SJCRH30 (cell line): ENCODE measurements at regions not wholly inside any gene's neighbourhood (a gene's known extent, or its start where the extent isn't known, plus 50 kb on each side); places are given as distances from the start of the nearest gene placed in this dataset.
"Not testable (repeated sequence)": the region's sequence is repeated elsewhere in the genome, so short reads cannot be mapped to it uniquely, and the experiment has no call there.

Source experiments
- DNase-seq, 2 experiments: peaks; one replicate each; pipeline ENCODE4 v3.0.0-alpha.2; 2015 to 2020
- H3K27ac ChIP-seq: fragments of 250-450 bp; sonication (Bioruptor Pico); 2 replicates; pipeline ENCODE4 v1.5.1; 2020; ENCODE audit warnings: mild to moderate bottlenecking, moderate library complexity
- H3K27me3 ChIP-seq: fragments of 250-450 bp; sonication (Bioruptor Pico); 2 replicates; pipeline ENCODE4 v1.5.1; 2020; ENCODE audit warnings: mild to moderate bottlenecking, moderate library complexity
- H3K36me3 ChIP-seq: fragments of 250-450 bp; sonication (Bioruptor Pico); 2 replicates; pipeline ENCODE4 v1.5.1; 2020; ENCODE audit warnings: mild to moderate bottlenecking, moderate library complexity
- H3K4me1 ChIP-seq: fragments of 250-450 bp; sonication (Bioruptor Pico); 2 replicates; pipeline ENCODE4 v1.5.1; 2020; ENCODE audit warnings: mild to moderate bottlenecking, moderate library complexity
- H3K4me3 ChIP-seq: fragments of 250-450 bp; sonication (Bioruptor Pico); 2 replicates; pipeline ENCODE4 v1.5.1; 2020; ENCODE audit warnings: mild to moderate bottlenecking, moderate library complexity
- H3K9me3 ChIP-seq: fragments of 250-450 bp; sonication (Bioruptor Pico); replicated peaks from 2 replicates; pipeline ENCODE4 v1.5.1; 2020; ENCODE audit warnings: mild to moderate bottlenecking, moderate library complexity

DNA sequence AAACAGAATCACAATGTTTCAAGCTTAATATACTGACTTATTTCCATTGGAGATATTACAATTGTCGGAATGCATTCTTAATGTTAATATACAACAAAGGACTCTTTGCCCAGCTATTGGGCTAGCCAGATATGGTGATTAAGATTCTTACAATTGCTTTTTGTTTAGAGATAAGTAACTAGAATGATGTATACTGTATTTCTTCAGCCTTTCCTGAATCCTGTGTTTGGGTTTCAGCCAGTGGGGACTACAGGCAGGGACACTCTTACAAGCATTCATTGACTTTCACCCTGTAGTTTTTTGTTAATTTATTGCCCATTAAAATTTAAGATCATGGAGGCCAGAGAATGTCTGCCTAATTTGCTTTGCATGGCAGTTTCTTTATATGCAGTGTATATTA is 254.1 kb upstream of the TMEFF2 start:
- no peaks in the 10 kb centered on the region for H3K9me3 ChIP-seq
- peaks cover 32% of the 10 kb centered on the region for H3K27me3 ChIP-seq

DNA sequence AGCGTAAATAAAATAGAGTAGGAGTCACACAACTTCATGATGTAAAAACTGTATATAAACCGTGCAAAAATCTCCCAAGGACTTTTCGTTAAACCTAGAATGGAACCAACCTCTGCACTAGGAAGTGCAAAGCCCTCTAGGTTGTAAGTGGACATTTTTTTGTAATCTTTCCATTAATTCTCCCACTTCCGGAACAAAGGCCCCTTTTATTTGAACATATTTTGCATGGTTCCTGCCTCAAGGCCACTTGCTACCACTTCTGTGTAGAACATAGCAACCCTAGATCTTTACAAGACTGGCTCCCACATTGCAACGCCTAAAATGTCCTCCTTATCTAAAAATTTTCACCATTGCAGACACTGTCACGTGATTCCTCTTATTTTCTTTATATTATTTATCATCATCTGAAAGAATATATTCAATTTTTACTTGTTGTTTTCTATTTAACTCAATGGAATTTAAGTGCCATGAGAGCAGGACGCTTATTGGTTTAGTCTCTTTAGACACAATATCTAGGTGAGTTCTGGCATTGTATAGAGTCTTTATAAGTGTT is 249.6 kb upstream of the TMEFF2 start:
- no peaks in the 10 kb centered on the region for H3K4me1 ChIP-seq
- DNase-seq: peak in 1 of 2 experiments; percentile 20
- no peak overlapping the region for H3K27ac ChIP-seq
- no peaks in the 10 kb centered on the region for H3K36me3 ChIP-seq
- no peaks in the 10 kb centered on the region for H3K9me3 ChIP-seq
- H3K4me3 ChIP-seq: no peak overlapping the region
- peaks cover 40% of the 10 kb centered on the region for H3K27me3 ChIP-seq

More for the DNA sequence above, 254.1 kb upstream of the TMEFF2 start:
- Histone ChIP-seq H3K27ac (no peak overlapping the region), H3K4me1 (no peaks in the 10 kb centered on the region), H3K36me3 (no peaks in the 10 kb centered on the region), H3K4me3 (no peak overlapping the region)
- DNase-seq: no peak

DNA sequence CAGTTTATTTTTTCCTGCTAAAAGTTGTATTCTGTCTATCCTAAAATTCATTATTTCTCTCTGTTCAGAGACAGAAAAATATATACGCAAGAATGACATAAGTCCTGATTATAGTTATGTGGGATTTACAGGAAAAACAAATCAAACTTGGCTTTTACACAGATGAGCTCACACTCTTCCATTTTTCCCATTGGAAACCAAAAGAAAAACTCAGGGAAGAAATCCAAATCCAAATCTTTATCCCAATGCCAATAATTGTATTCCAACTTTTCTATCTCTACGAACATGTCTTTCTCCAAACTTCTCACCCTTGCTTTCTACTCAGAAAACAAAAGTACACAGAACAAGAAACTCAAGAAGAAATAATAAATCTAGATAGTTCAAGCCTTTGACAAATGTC is 249.1 kb upstream of the TMEFF2 start:
- Histone ChIP-seq H3K9me3 (no peaks in the 10 kb centered on the region), H3K27ac (no peak overlapping the region), H3K4me3 (no peak overlapping the region), H3K27me3 (peaks cover 36% of the 10 kb centered on the region), H3K4me1 (no peaks in the 10 kb centered on the region), H3K36me3 (no peaks in the 10 kb centered on the region)
- no peak for DNase-seq

DNA sequence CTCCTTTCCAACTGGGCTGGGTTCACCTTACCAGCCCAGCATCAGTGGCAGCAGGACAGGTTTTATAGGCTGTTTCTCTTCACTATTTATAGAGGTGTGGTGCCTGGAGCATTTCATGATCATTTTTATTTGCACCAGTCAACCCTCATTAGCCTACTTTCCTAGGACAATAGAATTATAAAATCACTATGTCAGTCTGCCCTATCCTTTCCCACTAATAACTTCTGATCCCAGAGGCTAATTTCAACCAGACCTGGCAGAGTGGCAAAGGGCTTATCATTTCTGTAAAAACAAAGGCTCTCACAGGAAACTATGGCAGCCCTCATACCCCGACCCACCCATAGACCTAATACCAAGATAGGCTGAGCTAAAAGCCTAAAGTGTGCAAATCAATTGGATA is 243.5 kb upstream of the TMEFF2 start:
- no peaks in the 10 kb centered on the region for H3K36me3 ChIP-seq
- H3K4me1 ChIP-seq: no peaks in the 10 kb centered on the region
- no peaks in the 10 kb centered on the region for H3K9me3 ChIP-seq
- peaks cover 7% of the 10 kb centered on the region for H3K27me3 ChIP-seq
- DNase-seq: no peak
- no peak overlapping the region for H3K4me3 ChIP-seq
- H3K27ac ChIP-seq: no peak overlapping the region

DNA sequence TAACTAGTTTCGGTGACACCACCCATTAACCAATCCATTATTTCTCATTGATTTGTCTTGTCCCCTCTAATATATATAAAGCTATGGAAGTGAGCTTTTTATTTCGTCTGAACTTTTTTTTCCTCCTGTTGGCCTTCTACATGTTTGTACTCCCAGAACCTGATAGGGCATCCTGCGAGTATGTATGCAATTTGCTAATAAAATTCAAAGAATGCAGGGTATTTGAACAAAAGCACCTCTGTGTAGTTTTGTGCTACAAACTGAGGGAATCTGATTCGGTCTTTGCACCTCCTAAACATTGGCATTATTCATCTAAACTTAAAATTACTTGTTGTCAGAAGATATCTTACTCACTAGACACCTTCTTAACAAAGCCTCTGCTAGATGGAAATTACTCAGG is 242.9 kb upstream of the TMEFF2 start:
- Histone ChIP-seq H3K4me1 (no peaks in the 10 kb centered on the region), H3K9me3 (no peaks in the 10 kb centered on the region), H3K27me3 (peaks cover 1% of the 10 kb centered on the region), H3K36me3 (no peaks in the 10 kb centered on the region), H3K4me3 (no peak overlapping the region), H3K27ac (no peak overlapping the region)
- DNase-seq: no peak

DNA sequence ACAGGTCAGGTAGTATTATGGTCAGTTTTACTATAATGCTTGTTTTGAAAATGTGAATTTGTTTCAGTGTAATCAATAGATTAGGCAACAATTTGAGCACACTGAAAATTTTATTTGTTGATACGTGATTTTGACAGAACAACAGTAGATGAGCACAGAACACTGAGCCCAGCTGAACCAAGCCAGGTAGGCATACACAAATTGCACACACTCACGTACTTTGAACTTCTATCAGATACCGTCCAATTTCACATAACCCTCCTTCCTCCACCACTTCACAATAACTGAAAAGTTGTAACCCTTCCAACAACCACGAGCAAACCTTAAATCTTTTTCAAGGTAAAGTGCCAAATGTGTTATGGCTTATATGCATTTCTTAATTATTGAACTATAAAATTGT is 229.5 kb upstream of the TMEFF2 start:
- no peak for DNase-seq
- Histone ChIP-seq H3K4me1 (no peaks in the 10 kb centered on the region), H3K4me3 (no peak overlapping the region), H3K36me3 (no peaks in the 10 kb centered on the region), H3K27ac (no peak overlapping the region), H3K9me3 (no peaks in the 10 kb centered on the region), H3K27me3 (no peaks in the 10 kb centered on the region; the same call in 1 of the 2 replicates)

DNA sequence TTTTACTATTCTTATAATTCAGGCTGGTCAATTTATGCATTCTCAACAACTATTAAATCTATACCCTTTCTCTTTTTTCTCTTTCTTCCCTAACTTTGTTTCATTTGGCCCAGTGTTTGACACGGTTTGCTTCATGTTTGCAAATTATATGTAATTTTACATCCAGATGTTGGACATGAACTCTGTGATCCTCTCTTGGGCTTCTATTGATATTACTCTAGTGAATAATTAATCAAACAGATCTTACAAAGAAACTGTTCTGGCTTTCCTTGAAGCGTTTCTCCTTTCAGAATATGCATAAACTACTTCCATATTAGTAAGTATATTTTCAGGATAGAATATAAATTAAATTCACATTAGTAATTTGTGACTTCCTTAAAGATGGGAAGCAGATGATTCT is 225.1 kb upstream of the TMEFF2 start:
- Histone ChIP-seq H3K27me3 (no peaks in the 10 kb centered on the region; the same call in 1 of the 2 replicates), H3K27ac (no peak overlapping the region), H3K36me3 (no peaks in the 10 kb centered on the region), H3K4me1 (no peaks in the 10 kb centered on the region), H3K9me3 (no peaks in the 10 kb centered on the region), H3K4me3 (no peak overlapping the region)
- no peak for DNase-seq

DNA sequence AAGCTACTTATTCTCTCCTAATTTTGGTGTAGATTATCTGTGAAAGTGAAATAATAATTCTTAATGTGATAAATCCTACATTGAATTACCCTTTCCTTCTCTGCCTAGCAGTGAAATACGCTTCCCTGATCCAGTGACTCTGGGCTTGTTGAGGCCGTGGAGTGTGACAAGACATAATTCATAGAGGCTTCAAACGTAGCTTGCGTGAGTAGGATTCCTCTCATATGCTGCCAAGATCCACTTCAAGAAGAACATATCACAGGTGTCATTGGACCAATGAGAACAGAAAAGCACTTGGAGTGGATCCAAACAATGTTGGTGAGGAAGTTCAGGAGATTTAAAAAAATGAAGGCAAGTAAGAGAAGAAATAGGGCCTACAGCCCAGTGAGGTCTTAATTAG is 221.3 kb upstream of the TMEFF2 start:
- Histone ChIP-seq H3K4me1 (no peaks in the 10 kb centered on the region), H3K36me3 (no peaks in the 10 kb centered on the region), H3K27me3 (no peaks in the 10 kb centered on the region; the same call in 1 of the 2 replicates), H3K4me3 (no peak overlapping the region), H3K9me3 (no peaks in the 10 kb centered on the region), H3K27ac (no peak overlapping the region)
- no peak for DNase-seq

DNA sequence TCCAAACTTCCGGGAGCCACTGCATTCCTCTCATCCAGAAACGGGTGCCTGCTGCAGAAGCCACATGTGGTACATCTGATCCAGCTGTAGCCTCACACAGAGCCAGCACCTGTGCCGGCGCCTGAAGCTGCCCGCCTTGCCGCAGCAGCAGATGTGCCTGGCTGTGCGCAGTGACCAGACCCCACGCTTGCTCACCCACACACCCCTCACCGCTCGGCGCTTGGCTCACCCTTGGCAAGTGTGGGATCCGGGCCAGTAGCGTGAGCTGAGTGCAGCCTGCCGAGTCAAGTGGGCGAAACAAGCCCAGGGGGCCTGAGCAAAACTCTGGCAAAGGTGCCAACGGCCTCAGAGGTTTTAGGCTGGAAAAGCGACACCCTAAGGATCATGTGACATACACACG is 220.1 kb upstream of the TMEFF2 start:
- H3K4me3 ChIP-seq: no peak overlapping the region
- no peaks in the 10 kb centered on the region for H3K4me1 ChIP-seq
- H3K27me3 ChIP-seq: no peaks in the 10 kb centered on the region; the same call in 1 of the 2 replicates
- DNase-seq: no peak
- H3K36me3 ChIP-seq: no peaks in the 10 kb centered on the region
- no peak overlapping the region for H3K27ac ChIP-seq
- no peaks in the 10 kb centered on the region for H3K9me3 ChIP-seq

DNA sequence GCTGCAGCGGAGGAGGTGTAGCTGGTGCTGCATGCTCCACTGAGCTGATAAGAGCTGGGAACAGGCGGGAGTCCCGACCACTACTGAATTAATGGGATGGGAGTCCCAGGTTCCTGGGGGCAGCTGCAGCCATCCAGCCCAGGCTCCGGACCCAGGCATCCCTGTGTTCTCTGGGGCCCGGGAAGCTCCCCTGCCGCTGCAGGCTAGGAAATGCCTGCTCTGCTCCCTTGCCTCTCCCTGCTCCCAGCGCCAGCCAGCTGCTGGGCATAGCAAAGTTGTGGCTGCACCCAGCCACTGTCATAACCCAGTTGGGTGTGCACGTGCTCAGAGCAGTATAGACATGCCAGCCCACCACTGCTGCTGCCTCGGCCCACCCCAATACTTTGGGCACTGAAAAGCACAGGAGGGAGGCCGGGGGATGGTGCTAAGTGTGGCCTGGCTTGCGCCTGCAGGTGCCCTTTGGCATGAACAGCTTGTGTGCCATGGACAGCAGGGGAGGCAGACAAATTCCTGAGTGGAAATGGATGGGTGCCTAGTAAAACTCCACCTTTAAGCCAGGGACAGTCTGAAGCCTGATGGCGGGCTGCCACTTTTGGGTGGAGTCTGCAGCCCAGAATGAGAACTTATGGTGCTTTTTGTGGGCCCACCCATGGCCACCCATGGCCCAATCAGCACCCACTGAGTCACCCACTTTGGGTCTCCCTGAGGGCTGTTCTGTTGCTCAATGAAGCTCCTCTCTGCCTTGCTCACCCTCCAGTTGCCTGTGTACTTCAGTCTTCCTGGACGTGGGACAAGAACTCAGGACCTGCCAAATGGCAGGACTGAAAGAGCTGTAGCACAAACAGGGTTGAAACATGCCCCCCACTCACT is 219.3 kb upstream of the TMEFF2 start:
- Histone ChIP-seq H3K27ac (no peak overlapping the region), H3K4me1 (no peaks in the 10 kb centered on the region), H3K9me3 (no peaks in the 10 kb centered on the region), H3K36me3 (no peaks in the 10 kb centered on the region), H3K27me3 (no peaks in the 10 kb centered on the region), H3K4me3 (no peak overlapping the region)
- DNase-seq: no peak

DNA sequence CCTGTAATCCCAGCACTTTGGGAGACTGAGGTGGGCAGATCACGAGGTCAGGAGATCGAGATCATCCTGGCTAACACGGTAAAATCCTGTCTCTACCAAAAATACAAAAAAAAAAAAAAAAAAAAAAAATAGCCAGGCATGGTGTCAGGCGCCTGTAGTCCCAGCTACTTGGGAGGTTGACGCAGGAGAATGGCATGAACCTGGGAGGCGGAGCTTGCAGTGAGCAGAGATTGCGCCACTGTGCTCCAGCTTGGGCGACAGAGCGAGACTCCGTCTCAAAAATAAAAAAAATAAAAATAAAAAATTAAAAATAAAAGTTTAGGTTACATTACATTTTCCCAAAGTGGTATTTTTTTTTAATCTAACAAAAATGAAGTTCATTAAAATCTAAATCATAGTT is 218.1 kb upstream of the TMEFF2 start:
- H3K27me3 ChIP-seq, H3K36me3 ChIP-seq, H3K27ac ChIP-seq, H3K9me3 ChIP-seq, H3K4me1 ChIP-seq, H3K4me3 ChIP-seq, DNase-seq: not testable (repeated sequence)

DNA sequence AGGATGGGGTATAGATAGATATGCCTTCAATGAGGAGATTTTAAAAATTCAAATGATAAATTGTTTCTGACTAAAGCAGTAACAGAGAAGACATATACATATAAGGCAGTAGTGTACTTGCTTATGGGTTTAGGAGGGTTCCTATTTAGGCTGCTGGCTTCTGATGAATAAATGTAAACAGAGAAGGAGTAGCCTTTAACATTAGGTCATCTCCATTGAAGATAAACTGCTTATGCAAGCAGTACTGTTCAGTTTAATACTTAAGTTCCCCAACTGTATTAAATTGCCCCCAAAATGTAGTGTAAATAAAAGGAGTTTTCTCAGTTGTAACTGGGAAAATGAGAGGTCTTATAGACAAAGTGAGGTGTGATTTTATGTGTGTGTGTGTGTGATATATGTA is 217.7 kb upstream of the TMEFF2 start:
- no peaks in the 10 kb centered on the region for H3K4me1 ChIP-seq
- no peaks in the 10 kb centered on the region for H3K9me3 ChIP-seq
- H3K36me3 ChIP-seq: no peaks in the 10 kb centered on the region
- H3K4me3 ChIP-seq: no peak overlapping the region
- H3K27me3 ChIP-seq: no peaks in the 10 kb centered on the region
- DNase-seq: no peak
- H3K27ac ChIP-seq: no peak overlapping the region

DNA sequence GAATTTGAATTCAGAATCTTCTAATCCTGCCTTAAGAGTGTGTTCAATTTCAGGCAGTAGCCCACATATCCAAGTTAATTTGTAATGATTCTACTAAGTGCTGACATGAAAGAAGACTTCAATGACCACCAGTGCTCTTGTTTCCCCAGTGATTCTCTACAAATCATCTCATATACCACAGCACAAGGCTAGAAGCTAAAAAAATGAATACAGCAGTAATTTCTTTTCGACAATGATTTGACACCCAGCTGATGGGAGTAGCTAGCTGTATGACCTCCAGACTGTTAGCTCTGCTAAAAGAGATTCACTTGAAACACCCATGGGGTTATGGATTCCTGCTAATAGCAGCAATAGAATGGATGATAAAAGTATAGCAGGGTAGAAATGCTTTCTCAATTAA is 217.0 kb upstream of the TMEFF2 start:
- Histone ChIP-seq H3K27ac (no peak overlapping the region), H3K27me3 (no peaks in the 10 kb centered on the region), H3K4me1 (no peaks in the 10 kb centered on the region), H3K9me3 (no peaks in the 10 kb centered on the region), H3K36me3 (no peaks in the 10 kb centered on the region), H3K4me3 (no peak overlapping the region)
- no peak for DNase-seq

DNA sequence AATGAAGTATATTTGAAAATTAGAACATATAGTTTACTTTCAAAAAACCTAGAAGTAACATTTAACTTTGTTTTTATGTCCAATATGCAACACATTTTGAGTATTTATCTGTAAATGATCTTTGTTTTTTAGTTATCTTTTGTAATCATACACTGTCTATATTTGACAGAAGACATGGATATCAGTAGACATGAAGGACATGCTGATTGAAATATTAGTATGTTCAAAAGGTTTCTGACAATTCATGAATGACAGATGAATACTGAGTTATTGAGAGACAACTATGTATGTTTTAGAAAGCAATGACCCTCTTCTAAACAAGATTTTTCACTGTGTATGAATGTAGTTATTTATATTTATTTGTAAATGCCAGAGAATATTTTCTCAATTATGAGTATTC is 215.6 kb upstream of the TMEFF2 start:
- Histone ChIP-seq H3K27ac (no peak overlapping the region), H3K9me3 (no peaks in the 10 kb centered on the region), H3K4me1 (no peaks in the 10 kb centered on the region), H3K27me3 (no peaks in the 10 kb centered on the region), H3K36me3 (no peaks in the 10 kb centered on the region), H3K4me3 (no peak overlapping the region)
- no peak for DNase-seq

DNA sequence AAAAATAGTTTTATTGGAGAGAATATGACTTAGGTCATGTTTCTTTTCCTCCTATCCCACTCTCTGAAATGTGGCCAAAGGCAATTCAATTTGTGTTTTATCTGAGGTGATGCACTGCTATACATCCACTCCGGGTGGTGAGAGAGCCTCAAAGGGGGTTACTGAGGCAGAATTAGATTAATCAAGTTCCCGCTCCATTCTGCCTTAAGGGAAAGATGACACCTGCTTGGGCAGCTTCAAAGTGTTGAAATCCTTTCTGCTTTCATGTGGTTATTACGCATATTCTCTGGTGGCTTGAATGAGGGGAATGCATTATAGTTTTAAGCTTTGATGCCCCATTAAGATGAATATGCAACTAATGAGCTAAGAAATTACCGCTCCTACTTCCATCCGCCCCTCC is 213.0 kb upstream of the TMEFF2 start:
- no peak for DNase-seq

DNA sequence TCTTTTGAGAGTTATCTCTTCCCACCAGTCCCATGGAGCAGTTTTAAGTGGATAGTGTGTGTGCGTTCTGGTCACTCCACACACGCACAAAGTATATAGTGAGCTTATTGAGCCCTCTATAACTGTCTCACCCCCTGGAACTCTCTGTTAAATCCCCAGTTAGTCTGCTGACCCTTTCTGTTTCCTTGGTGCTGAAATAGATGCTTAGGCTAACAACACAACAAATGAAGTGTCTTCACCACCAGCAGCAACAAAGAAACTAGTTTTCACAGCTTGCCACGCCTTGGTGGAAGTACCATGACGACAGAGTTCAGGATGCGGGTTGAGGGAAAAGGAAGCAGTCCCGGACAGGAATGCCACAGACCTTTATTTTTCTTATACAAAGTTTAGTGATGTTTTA is 203.5 kb upstream of the TMEFF2 start:
- no peaks in the 10 kb centered on the region for H3K36me3 ChIP-seq
- H3K9me3 ChIP-seq: no peaks in the 10 kb centered on the region
- no peak overlapping the region for H3K27ac ChIP-seq
- H3K4me1 ChIP-seq: no peaks in the 10 kb centered on the region
- no peak overlapping the region for H3K4me3 ChIP-seq
- H3K27me3 ChIP-seq: no peaks in the 10 kb centered on the region
- DNase-seq: no peak

More for the DNA sequence above, 213.0 kb upstream of the TMEFF2 start:
- H3K36me3 ChIP-seq: no peaks in the 10 kb centered on the region
- no peak overlapping the region for H3K27ac ChIP-seq
- H3K4me1 ChIP-seq: no peaks in the 10 kb centered on the region
- no peaks in the 10 kb centered on the region for H3K27me3 ChIP-seq
- H3K4me3 ChIP-seq: no peak overlapping the region
- no peaks in the 10 kb centered on the region for H3K9me3 ChIP-seq
